ENCODE measurements at regions not wholly inside any gene's neighbourhood (a gene's known extent, or its start where the extent isn't known, plus 50 kb on each side); places are given as distances from the start of the nearest gene placed in this dataset.

- TF ChIP-seq EZH2 (IDR thresholded peaks at IDR 0.05; ENCODE audit: borderline replicate concordance, low read length), result no peak
- no peak for TF ChIP-seq CTCF (conservative IDR thresholded peaks at IDR 0.05 in 1 of 2, IDR thresholded peaks at IDR 0.05 in 1 of 2; ENCODE audit: extremely low read depth in 1 of 2, insufficient read depth in 1 of 2, low read depth in 1 of 2, low read length in 2 of 2)
Observed at GRCh38 chr2:217683106-217683870, 319.5 kb downstream of the TNS1 start.
